Astrocyte of the cerebellum (primary cell): ENCODE measurements at regions not wholly inside any gene's neighbourhood (a gene's known extent, or its start where the extent isn't known, plus 50 kb on each side); places are given as distances from the start of the nearest gene placed in this dataset.
"Not testable (repeated sequence)": the region's sequence is repeated elsewhere in the genome, so short reads cannot be mapped to it uniquely, and the experiment has no call there.

Experiments used
- DNase-seq: peaks from one replicate; pipeline ENCODE4 v3.0.0-alpha.2; 2011; ENCODE audit warnings: low read depth
- H3K4me3 ChIP-seq: 2 replicates; pipeline ENCODE4 v1.5.1; 2011; ENCODE audit warnings: mild to moderate bottlenecking, low read depth, low read length, moderate library complexity
- CTCF ChIP-seq: IDR thresholded peaks from 2 replicates; pipeline ENCODE4 v1.5.1; 2012; ENCODE audit warnings: low read length, low read depth, moderate library complexity, mild to moderate bottlenecking; ENCODE audit errors: missing control alignments
- in situ Hi-C: cut with HindIII; loops from 2 replicates; pipeline ENCODE4 v1.10.0; 2017; ENCODE audit warnings: low sequenced_read_pairs

GRCh38 chr14:66272221-66272620, 213.9 kb upstream of the CCDC196 start:
- in situ Hi-C loops: no loop called here
- no peak overlapping the region for H3K4me3 ChIP-seq
- TF ChIP-seq CTCF: no peak
- DNase-seq: no peak

- no peak for DNase-seq
- TF ChIP-seq CTCF: no peak
- in situ Hi-C loops: no loop called here
- H3K4me3 ChIP-seq: no peak overlapping the region
Measured at GRCh38 chr14:66273261-66273832, 212.8 kb upstream of the CCDC196 start.

GRCh38 chr14:66278418-66278817, 207.8 kb upstream of the CCDC196 start:
- DNase-seq, in situ Hi-C loops, H3K4me3 ChIP-seq: not testable (repeated sequence)

- no peak for DNase-seq
- H3K4me3 ChIP-seq: no peak overlapping the region
- no peak for TF ChIP-seq CTCF
- in situ Hi-C loops: no loop called here
Measured at GRCh38 chr14:66281036-66281776, 205.0 kb upstream of the CCDC196 start.

- no peak for TF ChIP-seq CTCF
- in situ Hi-C loops: no loop called here
- no peak overlapping the region for H3K4me3 ChIP-seq
- DNase-seq: no peak
Measured at GRCh38 chr14:66284346-66284745, 201.8 kb upstream of the CCDC196 start.

- in situ Hi-C loops: no loop called here
- TF ChIP-seq CTCF: no peak
- DNase-seq: no peak
- H3K4me3 ChIP-seq: no peak overlapping the region
Measured at GRCh38 chr14:66288511-66288910, 197.7 kb upstream of the CCDC196 start.

GRCh38 chr14:66291756-66292155, 194.4 kb upstream of the CCDC196 start:
- H3K4me3 ChIP-seq: no peak overlapping the region
- no peak for TF ChIP-seq CTCF
- in situ Hi-C loops: no loop called here
- no peak for DNase-seq
